HG03558 (cell line): ENCODE measurements at regions not wholly inside any gene's neighbourhood (a gene's known extent, or its start where the extent isn't known, plus 50 kb on each side); places are given as distances from the start of the nearest gene placed in this dataset.
"Not testable (repeated sequence)": the region's sequence is repeated elsewhere in the genome, so short reads cannot be mapped to it uniquely, and the experiment has no call there.

ENCODE experiments used
- ATAC-seq: cut with Tn5 transposase; IDR thresholded peaks from one replicate; pipeline ENCODE4 v1.9.1; 2021; ENCODE audit warnings: moderate number of reproducible peaks; ENCODE audit not compliant: unreplicated experiment; ENCODE audit errors: extremely low read depth

- ATAC-seq = not testable (repeated sequence)
Measured at GRCh38 chr1:243074224-243074623, 180.9 kb downstream of the CEP170 start.

- ATAC-seq = not testable (repeated sequence)
Measured at GRCh38 chr1:243067056-243067455, 188.0 kb downstream of the CEP170 start.

- ATAC-seq = not testable (repeated sequence)
Measured at GRCh38 chr1:243061965-243062364, 193.1 kb downstream of the CEP170 start.

GRCh38 chr1:243055510-243055909 lies 199.6 kb downstream of the CEP170 start:
- ATAC-seq = not testable (repeated sequence)

- not testable (repeated sequence) for ATAC-seq
Measured at GRCh38 chr1:243055091-243055490, 200.0 kb downstream of the CEP170 start.

- ATAC-seq = not testable (repeated sequence)
Measured at GRCh38 chr1:243054681-243055080, 200.4 kb downstream of the CEP170 start.

- not testable (repeated sequence) for ATAC-seq
Measured at GRCh38 chr1:243053048-243053447, 202.0 kb downstream of the CEP170 start.

GRCh38 chr1:243050613-243051012 lies 204.5 kb downstream of the CEP170 start:
- ATAC-seq = not testable (repeated sequence)

GRCh38 chr1:243049716-243050115 lies 205.4 kb downstream of the CEP170 start:
- not testable (repeated sequence) for ATAC-seq

GRCh38 chr1:243021365-243021764 lies 233.7 kb downstream of the CEP170 start:
- ATAC-seq = not testable (repeated sequence)

GRCh38 chr1:243019030-243019635 lies 235.9 kb downstream of the CEP170 start:
- ATAC-seq = not testable (repeated sequence)

- not testable (repeated sequence) for ATAC-seq
Measured at GRCh38 chr1:243010719-243011118, 244.4 kb downstream of the CEP170 start.

GRCh38 chr1:243001003-243001402 lies 254.1 kb downstream of the CEP170 start:
- ATAC-seq = not testable (repeated sequence)

GRCh38 chr1:242992776-242993175 lies 262.3 kb downstream of the CEP170 start:
- not testable (repeated sequence) for ATAC-seq

GRCh38 chr1:242985096-242985495 lies 270.0 kb downstream of the CEP170 start:
- ATAC-seq = not testable (repeated sequence)

- not testable (repeated sequence) for ATAC-seq
Measured at GRCh38 chr1:242973341-242973740, 281.7 kb downstream of the CEP170 start.

GRCh38 chr1:242966892-242967291 lies 288.2 kb downstream of the CEP170 start:
- ATAC-seq = no peak

- ATAC-seq = not testable (repeated sequence)
Measured at GRCh38 chr1:242959397-242959796, 295.7 kb downstream of the CEP170 start.

GRCh38 chr1:242954945-242955344 lies 300.1 kb downstream of the CEP170 start:
- not testable (repeated sequence) for ATAC-seq

GRCh38 chr1:242946206-242946605 lies 308.9 kb downstream of the CEP170 start:
- no peak for ATAC-seq

- ATAC-seq = not testable (repeated sequence)
Measured at GRCh38 chr1:242936725-242937124, 318.4 kb downstream of the CEP170 start.

GRCh38 chr1:242924717-242925116 lies 330.4 kb downstream of the CEP170 start:
- ATAC-seq = not testable (repeated sequence)
